ENCODE measurements at regions not wholly inside any gene's neighbourhood (a gene's known extent, or its start where the extent isn't known, plus 50 kb on each side); places are given as distances from the start of the nearest gene placed in this dataset.

DNA sequence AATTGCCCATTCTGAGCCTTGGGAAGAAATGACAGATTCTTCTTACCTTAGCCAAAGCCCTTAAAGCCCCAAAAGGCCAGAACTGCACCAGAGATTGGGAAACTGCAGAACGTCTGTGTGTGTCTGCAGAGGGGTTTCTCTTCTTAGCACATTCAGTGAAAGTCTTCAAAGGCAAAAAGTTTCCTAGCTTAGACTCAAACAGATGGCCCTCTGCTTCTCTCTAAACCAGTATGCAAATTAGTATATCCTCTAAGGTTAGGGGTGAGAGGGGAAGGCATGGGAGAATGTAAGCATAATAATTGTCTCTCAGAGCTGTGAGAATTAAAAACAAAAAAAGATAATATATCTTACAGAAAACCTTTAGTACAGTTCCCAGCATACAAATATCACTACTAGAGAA lies 334.0 kb upstream of the MCTP2 start:
- no peak for TF ChIP-seq CTCF (conservative IDR thresholded peaks at IDR 0.05)
- no peak overlapping the region for H3K27ac Mint-ChIP-seq
- H3K4me3 Mint-ChIP-seq, result no peak overlapping the region
- H3K36me3 Mint-ChIP-seq, result no peaks in the 10 kb centered on the region
- no peak for DNase-seq (ENCODE audit: extremely low spot score, unreplicated experiment)
- H3K27me3 Mint-ChIP-seq, result peaks cover 4% of the 10 kb centered on the region
- no peaks in the 10 kb centered on the region for H3K4me1 Mint-ChIP-seq (ENCODE audit: unreplicated experiment)
- no peaks in the 10 kb centered on the region for H3K9me3 Mint-ChIP-seq

GRCh38 chr15:93895976-93896770 lies 335.2 kb upstream of the MCTP2 start:
- no peak for TF ChIP-seq CTCF (conservative IDR thresholded peaks at IDR 0.05)
- Mint-ChIP-seq H3K4me3 (no peak overlapping the region), H3K9me3 (no peaks in the 10 kb centered on the region), H3K4me1 (ENCODE audit: unreplicated experiment) (no peaks in the 10 kb centered on the region), H3K27me3 (peaks cover 4% of the 10 kb centered on the region), H3K36me3 (no peaks in the 10 kb centered on the region), H3K27ac (no peak overlapping the region)
- DNase-seq (ENCODE audit: extremely low spot score, unreplicated experiment), result no peak

DNA sequence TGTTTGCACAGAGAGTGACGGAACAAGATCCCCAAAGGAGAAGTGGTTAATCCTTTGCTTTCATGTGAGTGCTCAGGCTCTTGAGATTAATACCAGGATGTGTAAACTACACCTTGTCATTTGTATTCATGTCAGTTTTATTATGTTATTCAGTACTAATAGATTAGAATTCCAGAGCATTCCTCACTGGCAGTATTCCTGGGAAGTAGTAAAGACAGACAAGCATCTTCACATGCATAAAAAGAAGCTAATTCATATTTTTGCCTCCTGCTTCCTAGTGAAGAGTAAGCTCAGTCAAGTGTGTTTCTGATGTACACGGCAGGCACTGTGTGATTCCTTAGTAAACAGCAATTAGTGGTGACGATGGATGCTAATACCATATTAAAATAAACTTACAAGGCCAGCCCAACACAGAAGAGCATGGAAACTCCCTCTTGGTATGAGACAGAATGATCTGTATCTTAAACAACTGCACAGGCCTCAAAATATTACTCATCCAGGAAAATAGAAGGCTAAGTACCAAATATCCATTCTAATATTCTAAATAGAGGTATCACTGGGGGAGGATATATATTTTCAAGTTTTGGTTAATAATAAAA lies 336.8 kb upstream of the MCTP2 start:
- no peaks in the 10 kb centered on the region for H3K9me3 Mint-ChIP-seq
- no peak for DNase-seq (ENCODE audit: extremely low spot score, unreplicated experiment)
- peaks cover 4% of the 10 kb centered on the region for H3K27me3 Mint-ChIP-seq
- no peak for TF ChIP-seq CTCF (conservative IDR thresholded peaks at IDR 0.05)
- no peaks in the 10 kb centered on the region for H3K4me1 Mint-ChIP-seq (ENCODE audit: unreplicated experiment)
- no peak overlapping the region for H3K27ac Mint-ChIP-seq
- H3K36me3 Mint-ChIP-seq, result no peaks in the 10 kb centered on the region
- H3K4me3 Mint-ChIP-seq, result no peak overlapping the region

- no peaks in the 10 kb centered on the region for H3K27me3 Mint-ChIP-seq
These were observed 344.2 kb upstream of the MCTP2 start for GRCh38 chr15:93887151-93887550.

DNA sequence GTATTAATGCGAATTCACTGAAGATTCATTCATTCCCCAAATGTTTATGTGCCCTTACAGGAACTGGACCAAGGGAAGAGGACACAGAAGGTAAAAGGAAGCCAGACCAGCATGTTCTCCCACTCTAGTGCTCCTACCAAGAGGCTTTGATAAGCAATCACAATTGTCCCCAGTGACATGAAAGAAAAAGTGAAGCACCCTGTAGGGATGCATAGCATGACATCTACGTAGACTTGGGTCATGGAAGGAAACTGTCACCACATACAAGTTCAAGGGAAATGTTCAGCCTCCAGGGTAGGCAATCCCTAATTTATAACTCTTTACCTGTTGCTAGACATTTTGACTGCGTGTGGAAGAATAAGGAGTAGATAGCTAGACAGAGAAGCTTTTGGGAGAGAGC lies 348.6 kb upstream of the MCTP2 start:
- Mint-ChIP-seq H3K4me1 (ENCODE audit: unreplicated experiment) (no peaks in the 10 kb centered on the region), H3K4me3 (no peak overlapping the region), H3K9me3 (no peaks in the 10 kb centered on the region), H3K27me3 (no peaks in the 10 kb centered on the region), H3K27ac (no peak overlapping the region), H3K36me3 (no peaks in the 10 kb centered on the region)
- no peak for TF ChIP-seq CTCF (conservative IDR thresholded peaks at IDR 0.05)
- no peak for DNase-seq (ENCODE audit: extremely low spot score, unreplicated experiment)

More at GRCh38 chr15:93887151-93887550, 344.2 kb upstream of the MCTP2 start:
- no peak overlapping the region for H3K27ac Mint-ChIP-seq
- H3K9me3 Mint-ChIP-seq, result no peaks in the 10 kb centered on the region
- no peaks in the 10 kb centered on the region for H3K4me1 Mint-ChIP-seq (ENCODE audit: unreplicated experiment)
- TF ChIP-seq CTCF (conservative IDR thresholded peaks at IDR 0.05), result no peak
- no peak overlapping the region for H3K4me3 Mint-ChIP-seq
- no peaks in the 10 kb centered on the region for H3K36me3 Mint-ChIP-seq
- DNase-seq (ENCODE audit: extremely low spot score, unreplicated experiment), result no peak
